AG09319 (cell line): ENCODE measurements at regions not wholly inside any gene's neighbourhood (a gene's known extent, or its start where the extent isn't known, plus 50 kb on each side); places are given as distances from the start of the nearest gene placed in this dataset.
"Not testable (repeated sequence)": the region's sequence is repeated elsewhere in the genome, so short reads cannot be mapped to it uniquely, and the experiment has no call there.

Experiments
- DNase-seq: peaks from one replicate; pipeline ENCODE4 v3.0.0-alpha.2; 2010; ENCODE audit warnings: low read depth; ENCODE audit errors: extremely low read depth
- CTCF ChIP-seq: IDR thresholded peaks from 2 replicates; pipeline ENCODE4 v1.5.1; 2011; ENCODE audit warnings: low read depth, mild to moderate bottlenecking, inconsistent platforms, low read length, moderate library complexity

GRCh38 chr3:177694316-177694715 lies 497.0 kb upstream of the TBL1XR1 start:
- DNase-seq: peak; percentile 90
- no peak for TF ChIP-seq CTCF

GRCh38 chr3:177694951-177695350 lies 497.7 kb upstream of the TBL1XR1 start:
- no peak for DNase-seq
- no peak for TF ChIP-seq CTCF

- no peak for TF ChIP-seq CTCF
- no peak for DNase-seq
Measured at GRCh38 chr3:177700117-177700516, 502.8 kb upstream of the TBL1XR1 start.

GRCh38 chr3:177703788-177704187 lies 506.5 kb upstream of the TBL1XR1 start:
- no peak for DNase-seq
- no peak for TF ChIP-seq CTCF

DNA sequence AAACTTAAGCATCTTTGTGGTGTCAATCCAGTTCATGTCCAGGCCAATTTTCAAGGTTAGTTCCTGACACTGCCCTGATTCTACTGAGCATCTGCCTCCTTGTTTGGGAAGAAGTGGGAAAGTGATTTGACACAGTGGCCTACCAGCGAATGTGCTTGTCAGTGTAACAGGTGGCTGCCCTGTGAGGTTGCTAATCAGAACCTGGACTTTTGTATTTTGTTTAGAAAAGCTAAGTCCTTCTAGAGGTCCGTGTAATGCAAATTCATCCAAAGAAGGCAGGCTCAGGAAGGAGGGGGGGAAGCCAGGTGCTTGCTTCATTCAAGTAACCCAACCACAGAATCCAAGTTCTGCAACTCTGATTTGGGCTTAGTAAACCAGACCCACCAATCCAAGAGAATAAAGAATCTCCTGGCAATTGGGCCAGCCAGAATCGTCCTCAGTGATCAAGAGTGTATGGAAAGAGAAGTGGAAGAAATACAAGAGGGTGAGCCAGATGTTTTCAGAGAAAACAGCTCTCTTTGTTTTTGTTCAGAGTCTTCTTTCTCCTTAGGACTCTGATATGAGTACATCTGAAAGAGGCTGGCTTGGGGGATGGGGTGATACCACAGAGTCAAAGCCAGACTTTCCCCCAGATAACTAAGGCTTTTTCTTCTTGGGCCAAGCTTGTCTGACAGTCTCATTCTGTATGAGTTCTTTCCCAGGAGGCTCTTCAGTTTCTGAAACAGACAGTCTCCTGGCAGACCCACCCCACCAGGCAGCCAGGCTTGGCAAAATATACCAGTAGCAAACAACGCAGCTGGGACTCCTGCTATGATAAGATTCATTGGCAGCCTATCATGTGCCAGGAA lies 508.9 kb upstream of the TBL1XR1 start:
- no peak for DNase-seq
- no peak for TF ChIP-seq CTCF

DNA sequence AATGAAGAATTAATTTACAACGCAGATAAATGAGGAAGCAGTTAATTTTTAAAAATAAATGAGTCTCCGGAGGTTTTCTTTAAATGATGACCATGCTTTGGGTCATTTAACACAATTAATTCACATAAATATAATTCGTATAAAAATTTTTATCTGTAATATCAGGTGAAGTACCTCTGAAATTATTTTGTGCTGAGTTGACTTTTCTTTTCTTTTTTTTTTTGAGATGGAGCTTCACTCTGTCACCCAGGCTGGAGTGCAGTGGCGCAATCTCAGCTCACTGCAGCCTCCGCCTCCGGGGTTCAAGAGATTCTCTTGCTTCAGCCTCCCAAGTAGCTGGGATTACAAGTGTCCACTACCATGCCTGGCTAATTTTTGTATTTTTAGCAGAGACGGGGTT lies 512.2 kb upstream of the TBL1XR1 start:
- not testable (repeated sequence) for DNase-seq

- DNase-seq: no peak
- TF ChIP-seq CTCF: no peak
Measured at GRCh38 chr3:177710506-177710905, 513.2 kb upstream of the TBL1XR1 start.

- DNase-seq: no peak
- no peak for TF ChIP-seq CTCF
Measured at GRCh38 chr3:177711637-177712036, 514.4 kb upstream of the TBL1XR1 start.
